ENCODE measurements at regions not wholly inside any gene's neighbourhood (a gene's known extent, or its start where the extent isn't known, plus 50 kb on each side); places are given as distances from the start of the nearest gene placed in this dataset.

DNA sequence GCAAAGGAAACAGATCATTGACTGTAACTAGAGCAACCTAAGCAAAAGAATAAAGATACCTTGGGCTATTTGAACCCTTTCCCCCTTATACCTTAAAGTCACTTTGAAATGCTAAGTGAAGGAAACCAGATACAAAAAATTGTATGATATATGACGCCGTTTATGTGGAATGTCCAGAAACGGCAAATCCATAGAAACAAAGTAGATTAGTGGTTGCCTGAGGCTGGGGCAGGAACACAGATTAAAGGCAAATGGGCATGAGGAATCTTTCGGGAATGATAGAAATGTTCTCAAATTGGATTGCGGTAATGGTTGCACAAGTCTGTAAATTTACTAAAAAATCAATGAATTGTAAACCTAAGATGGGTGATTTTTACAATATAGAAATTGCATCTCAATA lies 160.1 kb upstream of the CCDC54 start:
- in situ Hi-C loops (cut with MboI; ENCODE audit: low sequenced_read_pairs), result no loop called here

DNA sequence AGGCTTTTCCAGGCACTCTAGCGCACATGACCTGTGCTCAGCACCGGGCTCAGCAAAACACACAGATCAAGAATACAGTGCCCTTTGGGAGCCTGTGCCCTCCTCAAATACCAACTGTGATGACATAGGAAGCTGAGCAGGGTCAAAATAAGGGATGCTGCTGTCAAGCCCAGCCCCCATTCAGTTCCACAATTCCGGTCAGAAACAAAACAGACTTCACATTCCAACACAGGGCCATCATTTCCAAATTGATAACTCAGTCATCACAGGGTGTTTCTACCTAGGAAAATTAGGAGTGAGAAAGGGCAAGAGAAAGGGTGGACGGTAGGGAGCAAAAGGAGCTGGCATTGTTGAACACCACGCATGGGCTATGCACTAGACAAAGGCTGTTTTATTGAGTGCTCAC lies 158.4 kb upstream of the CCDC54 start:
- in situ Hi-C loops (cut with MboI; ENCODE audit: low sequenced_read_pairs), result no loop called here

GRCh38 chr3:107220538-107220937 lies 156.7 kb upstream of the CCDC54 start:
- in situ Hi-C loops (cut with MboI; ENCODE audit: low sequenced_read_pairs), result no loop called here

DNA sequence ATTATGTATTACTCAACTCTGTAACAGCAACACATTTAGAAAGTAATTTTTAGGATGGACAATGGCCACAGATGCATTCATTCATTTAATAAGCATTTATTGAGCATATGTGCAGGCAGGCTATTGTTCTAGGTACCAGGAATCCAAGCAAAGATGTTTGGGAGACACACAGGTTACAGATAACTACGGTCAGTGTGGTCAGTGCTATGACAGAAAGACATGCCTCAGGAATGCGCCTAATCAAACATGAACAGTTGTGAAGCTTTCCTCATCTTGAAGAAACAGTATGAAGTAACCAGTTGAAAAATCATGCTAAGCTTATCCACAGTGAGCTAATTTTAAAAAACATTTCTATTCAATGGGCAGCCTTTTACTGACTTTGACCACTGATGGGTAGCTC lies 155.4 kb upstream of the CCDC54 start:
- in situ Hi-C loops (cut with MboI; ENCODE audit: low sequenced_read_pairs), result no loop called here

- in situ Hi-C loops (cut with MboI; ENCODE audit: low sequenced_read_pairs), result no loop called here
Observed at GRCh38 chr3:107222907-107223306, 154.3 kb upstream of the CCDC54 start.

GRCh38 chr3:107224026-107224596 lies 153.1 kb upstream of the CCDC54 start:
- in situ Hi-C loops (cut with MboI; ENCODE audit: low sequenced_read_pairs), result no loop called here

GRCh38 chr3:107227091-107227490 lies 150.1 kb upstream of the CCDC54 start:
- in situ Hi-C loops (cut with MboI; ENCODE audit: low sequenced_read_pairs), result loop anchor here (25.0 kb wide), 1 partner anchor 1260 kb away; no protein-coding TSS in a partner anchor

GRCh38 chr3:107233877-107234276 lies 143.4 kb upstream of the CCDC54 start:
- in situ Hi-C loops (cut with MboI; ENCODE audit: low sequenced_read_pairs), result loop anchor here (25.0 kb wide), 1 partner anchor 1253 kb away; no protein-coding TSS in a partner anchor

GRCh38 chr3:107235193-107235927 lies 141.9 kb upstream of the CCDC54 start:
- in situ Hi-C loops (cut with MboI; ENCODE audit: low sequenced_read_pairs), result loop anchor here (25.0 kb wide), 1 partner anchor 1252 kb away; no protein-coding TSS in a partner anchor

- in situ Hi-C loops (cut with MboI; ENCODE audit: low sequenced_read_pairs), result loop anchor here (25.0 kb wide), 1 partner anchor 1251 kb away; no protein-coding TSS in a partner anchor
Observed at GRCh38 chr3:107235928-107236315, 141.3 kb upstream of the CCDC54 start.

DNA sequence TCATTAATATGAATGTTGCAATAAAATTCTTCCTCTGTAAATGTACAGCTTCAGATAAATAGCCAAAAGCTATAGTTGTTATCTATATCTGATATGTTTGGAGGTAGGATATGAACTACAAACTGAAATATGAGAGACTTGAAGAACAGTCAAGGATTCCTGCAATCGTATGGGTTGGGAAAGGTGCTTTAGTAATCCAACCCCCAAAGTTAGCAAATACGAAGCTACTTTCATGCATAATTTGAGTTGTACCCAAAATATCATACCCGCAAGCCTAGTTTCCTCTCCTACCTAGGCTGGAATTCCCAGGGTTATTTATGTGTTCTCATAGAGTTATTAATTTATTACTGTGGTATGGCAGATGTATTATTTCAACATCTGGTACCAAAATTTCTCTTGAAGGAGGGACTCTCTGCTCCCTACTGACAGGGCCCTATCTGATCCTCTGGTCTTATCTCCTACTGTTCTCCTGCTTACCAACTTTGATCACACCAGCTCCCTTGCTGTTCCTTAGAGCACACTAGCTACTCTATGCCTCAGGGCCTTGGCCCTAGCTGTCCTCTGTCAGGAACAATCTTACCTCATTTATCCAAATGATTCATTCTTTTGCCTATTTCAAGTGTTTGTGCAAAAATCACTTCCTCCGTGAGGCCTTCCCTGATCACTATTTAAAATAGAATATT lies 140.4 kb upstream of the CCDC54 start:
- in situ Hi-C loops (cut with MboI; ENCODE audit: low sequenced_read_pairs), result loop anchor here (25.0 kb wide), 1 partner anchor 1251 kb away; no protein-coding TSS in a partner anchor

DNA sequence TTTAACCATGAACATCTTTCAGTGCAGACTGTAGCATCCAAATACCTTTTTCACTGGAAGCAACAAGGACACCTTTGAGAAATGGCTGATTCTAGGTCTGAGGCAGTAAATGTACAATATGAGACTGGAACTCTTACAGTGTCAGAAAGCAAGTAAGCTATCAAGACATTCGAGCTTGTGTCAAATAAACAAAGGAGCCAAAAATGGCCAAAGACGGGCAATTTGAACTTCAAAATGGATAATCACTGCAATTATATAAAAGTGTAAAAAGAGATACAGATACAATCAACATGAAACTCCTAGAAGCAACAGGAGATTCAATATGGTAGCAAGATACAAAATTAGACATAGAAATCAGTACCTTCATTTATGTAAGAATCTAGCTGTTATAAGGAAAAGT lies 138.5 kb upstream of the CCDC54 start:
- in situ Hi-C loops (cut with MboI; ENCODE audit: low sequenced_read_pairs), result loop anchor here (25.0 kb wide), 1 partner anchor 1249 kb away; no protein-coding TSS in a partner anchor

GRCh38 chr3:107239703-107240102 lies 137.5 kb upstream of the CCDC54 start:
- in situ Hi-C loops (cut with MboI; ENCODE audit: low sequenced_read_pairs), result loop anchor here (25.0 kb wide), 1 partner anchor 1248 kb away; no protein-coding TSS in a partner anchor

GRCh38 chr3:107240183-107241091 lies 136.8 kb upstream of the CCDC54 start:
- in situ Hi-C loops (cut with MboI; ENCODE audit: low sequenced_read_pairs), result loop anchor here (25.0 kb wide), 1 partner anchor 1247 kb away; no protein-coding TSS in a partner anchor

- in situ Hi-C loops (cut with MboI; ENCODE audit: low sequenced_read_pairs), result loop anchor here (25.0 kb wide), 1 partner anchor 1246 kb away; no protein-coding TSS in a partner anchor
Observed at GRCh38 chr3:107241217-107241616, 136.0 kb upstream of the CCDC54 start.

DNA sequence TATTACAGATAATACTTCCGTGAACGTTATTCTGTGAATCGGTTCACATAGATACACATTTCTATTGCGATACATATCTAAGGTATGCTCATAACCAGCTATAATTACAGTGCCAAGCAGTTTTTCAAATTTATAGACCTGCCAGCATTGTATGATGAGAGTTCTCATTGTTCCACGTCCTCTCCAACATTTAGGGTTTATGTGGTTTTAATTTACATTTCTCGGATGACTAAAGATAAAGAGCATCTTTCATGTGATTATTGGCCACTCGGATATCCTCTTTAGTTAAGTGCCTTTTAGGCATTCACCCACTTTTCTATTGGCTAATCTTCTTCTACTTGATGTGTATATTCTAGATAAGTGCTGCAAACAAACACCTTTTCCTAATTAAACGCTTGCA lies 134.7 kb upstream of the CCDC54 start:
- in situ Hi-C loops (cut with MboI; ENCODE audit: low sequenced_read_pairs), result loop anchor here (25.0 kb wide), 1 partner anchor 1245 kb away; no protein-coding TSS in a partner anchor

- in situ Hi-C loops (cut with MboI; ENCODE audit: low sequenced_read_pairs), result loop anchor here (25.0 kb wide), 1 partner anchor 1240 kb away; no protein-coding TSS in a partner anchor
Observed at GRCh38 chr3:107247116-107247515, 130.1 kb upstream of the CCDC54 start.

GRCh38 chr3:107249132-107249531 lies 128.1 kb upstream of the CCDC54 start:
- in situ Hi-C loops (cut with MboI; ENCODE audit: low sequenced_read_pairs), result loop anchor here (25.0 kb wide), 1 partner anchor 1238 kb away; no protein-coding TSS in a partner anchor

- in situ Hi-C loops (cut with MboI; ENCODE audit: low sequenced_read_pairs), result no loop called here
Observed at GRCh38 chr3:107250221-107250620, 127.0 kb upstream of the CCDC54 start.

DNA sequence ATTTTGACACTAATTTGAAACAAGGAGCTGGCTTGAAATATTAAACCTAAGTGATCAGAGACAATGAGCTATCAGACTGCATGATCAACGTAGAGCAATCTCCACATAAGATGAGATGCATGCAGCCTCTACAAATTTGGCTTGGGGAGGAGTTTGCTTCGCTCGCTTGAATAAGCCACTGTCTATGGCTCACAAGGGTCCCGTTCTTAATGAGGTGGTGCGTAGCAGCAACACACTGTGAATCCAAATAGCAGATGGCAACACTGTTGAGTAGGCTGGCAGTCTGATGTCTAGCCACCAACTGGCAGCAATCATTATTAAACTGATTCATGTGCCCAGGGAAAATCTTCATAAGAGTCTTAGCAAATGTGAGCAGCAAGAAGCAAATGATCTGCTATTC lies 125.4 kb upstream of the CCDC54 start:
- in situ Hi-C loops (cut with MboI; ENCODE audit: low sequenced_read_pairs), result no loop called here

Measured in HL-60/S4 treated with retinoic acid at 250 ng/mL for 4 days and 3 days (cell line).